Type B pancreatic cell (in vitro differentiated cells): ENCODE measurements at regions not wholly inside any gene's neighbourhood (a gene's known extent, or its start where the extent isn't known, plus 50 kb on each side); places are given as distances from the start of the nearest gene placed in this dataset.
"Not testable (repeated sequence)": the region's sequence is repeated elsewhere in the genome, so short reads cannot be mapped to it uniquely, and the experiment has no call there.

Source experiments
- DNase-seq: peaks from one replicate; pipeline ENCODE4 v3.0.0; 2021; ENCODE audit warnings: mixed read lengths; ENCODE audit not compliant: unreplicated experiment; ENCODE audit errors: extremely low spot score
- H3K27ac Mint-ChIP-seq: 2 replicates; pipeline ENCODE4 v1.8.0; 2021; ENCODE audit warnings: mild to moderate bottlenecking, mixed read lengths
- H3K27me3 Mint-ChIP-seq: 2 replicates; pipeline ENCODE4 v1.8.0; 2021; ENCODE audit warnings: mixed read lengths
- H3K36me3 Mint-ChIP-seq: 2 replicates; pipeline ENCODE4 v1.8.0; 2021; ENCODE audit warnings: mixed read lengths
- H3K4me1 Mint-ChIP-seq: one replicate; pipeline ENCODE4 v1.8.0; 2021; ENCODE audit warnings: mixed read lengths; ENCODE audit not compliant: unreplicated experiment
- H3K4me3 Mint-ChIP-seq: 2 replicates; pipeline ENCODE4 v1.8.0; 2021; ENCODE audit warnings: mild to moderate bottlenecking, mixed read lengths
- H3K9me3 Mint-ChIP-seq: 2 replicates; pipeline ENCODE4 v1.8.0; 2021; ENCODE audit warnings: mixed read lengths
- CTCF ChIP-seq: fragments of 200-600 bp; sonication (generic); conservative IDR thresholded peaks from 2 replicates; pipeline ENCODE4 v1.5.0; 2021; ENCODE audit warnings: antibody characterized with exemption, mild to moderate bottlenecking

GRCh38 chr5:62243046-62243445, 63.0 kb upstream of the KIF2A start:
- H3K27me3 Mint-ChIP-seq, H3K27ac Mint-ChIP-seq, H3K36me3 Mint-ChIP-seq, H3K4me3 Mint-ChIP-seq, DNase-seq, H3K4me1 Mint-ChIP-seq, H3K9me3 Mint-ChIP-seq: not testable (repeated sequence)

GRCh38 chr5:62248192-62248591, 57.8 kb upstream of the KIF2A start:
- not testable (repeated sequence) for H3K4me3 Mint-ChIP-seq, DNase-seq, H3K27me3 Mint-ChIP-seq, H3K36me3 Mint-ChIP-seq, H3K27ac Mint-ChIP-seq, H3K9me3 Mint-ChIP-seq, H3K4me1 Mint-ChIP-seq

GRCh38 chr5:62250085-62250484, 55.9 kb upstream of the KIF2A start:
- H3K4me1 Mint-ChIP-seq, H3K9me3 Mint-ChIP-seq, H3K27ac Mint-ChIP-seq, H3K27me3 Mint-ChIP-seq, DNase-seq, H3K36me3 Mint-ChIP-seq, H3K4me3 Mint-ChIP-seq: not testable (repeated sequence)

GRCh38 chr5:62250919-62251318, 55.1 kb upstream of the KIF2A start:
- not testable (repeated sequence) for H3K27me3 Mint-ChIP-seq, H3K4me1 Mint-ChIP-seq, H3K27ac Mint-ChIP-seq, H3K4me3 Mint-ChIP-seq, H3K9me3 Mint-ChIP-seq, H3K36me3 Mint-ChIP-seq, DNase-seq

- not testable (repeated sequence) for H3K4me3 Mint-ChIP-seq, H3K9me3 Mint-ChIP-seq, H3K27ac Mint-ChIP-seq, H3K4me1 Mint-ChIP-seq, H3K27me3 Mint-ChIP-seq, H3K36me3 Mint-ChIP-seq, DNase-seq
Observed at GRCh38 chr5:62252519-62252918, 53.5 kb upstream of the KIF2A start.

- H3K9me3 Mint-ChIP-seq, H3K27ac Mint-ChIP-seq, H3K4me3 Mint-ChIP-seq, H3K36me3 Mint-ChIP-seq, DNase-seq, H3K27me3 Mint-ChIP-seq: not testable (repeated sequence)
- peaks cover 15% of the 10 kb centered on the region for H3K4me1 Mint-ChIP-seq
Observed at GRCh38 chr5:62255551-62255950, 50.5 kb upstream of the KIF2A start.

- DNase-seq = no peak
- H3K27ac Mint-ChIP-seq = peak overlapping the region; percentile 33
Observed at GRCh38 chr5:62256161-62257019, 49.6 kb upstream of the KIF2A start.

More at GRCh38 chr5:62256161-62257019, 49.6 kb upstream of the KIF2A start:
- Mint-ChIP-seq H3K27me3 (peaks cover 7% of the 10 kb centered on the region), H3K9me3 (peaks cover 4% of the 10 kb centered on the region), H3K4me3 (peak overlapping the region; percentile 8), H3K36me3 (no peaks in the 10 kb centered on the region), H3K4me1 (peaks cover 15% of the 10 kb centered on the region)
- no peak for TF ChIP-seq CTCF
